Spleen (tissue), 11 donors: ENCODE measurements at regions not wholly inside any gene's neighbourhood (a gene's known extent, or its start where the extent isn't known, plus 50 kb on each side); places are given as distances from the start of the nearest gene placed in this dataset.
"Not testable (repeated sequence)": the region's sequence is repeated elsewhere in the genome, so short reads cannot be mapped to it uniquely, and the experiment has no call there.

Source experiments
- DNase-seq: peaks from one replicate; pipeline ENCODE4 v3.0.0-alpha.2; 2020
- H3K27ac ChIP-seq, 8 donors: fragments of 200-600 bp; sonication (generic) in 7 of 8; 1 replicate in 4 of 8; 2 replicates in 4 of 8; pipeline versions ENCODE4 v1.5.0 to v1.8.0; 2016 to 2021; ENCODE audit warnings: inconsistent platforms in 4 of 8, mild to moderate bottlenecking in 4 of 8, moderate library complexity in 1 of 8
- H3K27me3 ChIP-seq, 7 donors: fragments of 200-600 bp; sonication (generic) in 6 of 7; replicated peaks in 1 of 7; 1 replicate in 4 of 7; 2 replicates in 3 of 7; pipeline versions ENCODE4 v1.5.0 to v1.8.0; 2016 to 2021; ENCODE audit warnings: inconsistent platforms in 3 of 7, mild to moderate bottlenecking in 1 of 7
- H3K36me3 ChIP-seq, 6 donors: fragments of 200-600 bp; sonication (generic) in 5 of 6; 1 replicate in 4 of 6; 2 replicates in 2 of 6; pipeline versions ENCODE4 v1.5.0 to v1.8.0; 2016 to 2021; ENCODE audit warnings: inconsistent platforms in 2 of 6
- H3K4me1 ChIP-seq, 6 donors: fragments of 200-600 bp; sonication (generic) in 5 of 6; 1 replicate in 3 of 6; 2 replicates in 3 of 6; pipeline versions ENCODE4 v1.5.0 to v1.8.0; 2016 to 2021; ENCODE audit warnings: inconsistent platforms in 3 of 6
- H3K4me3 ChIP-seq, 8 donors: fragments of 200-600 bp; sonication (generic) in 7 of 8; 1 replicate in 4 of 8; 2 replicates in 4 of 8; pipeline versions ENCODE4 v1.5.0 to v1.8.0; 2016 to 2021; ENCODE audit warnings: inconsistent platforms in 4 of 8, mild to moderate bottlenecking in 4 of 8, moderate library complexity in 2 of 8
- H3K9me3 ChIP-seq, 8 donors: fragments of 200-600 bp; sonication (generic) in 7 of 8; 1 replicate in 4 of 8; 2 replicates in 4 of 8; pipeline versions ENCODE4 v1.5.0 to v1.8.0; 2016 to 2021; ENCODE audit warnings: inconsistent platforms in 4 of 8
- CTCF ChIP-seq, 11 experiments: fragments of 200-600 bp in 7 of 11; fragments of 450-650 bp in 4 of 11; sonication (generic) in 4 of 11; IDR thresholded peaks in 8 of 11; conservative IDR thresholded peaks in 3 of 11; 1 replicate in 7 of 11; 2 replicates in 4 of 11; pipeline versions ENCODE4 v1.4.0 to v1.8.0; 2016 to 2021; ENCODE audit warnings: antibody characterized with exemption in 11 of 11, inconsistent platforms in 4 of 11, mild to moderate bottlenecking in 1 of 11
- POLR2A ChIP-seq, 3 donors: fragments of 450-650 bp; IDR thresholded peaks; one replicate each; pipeline ENCODE4 v1.5.1; 2017; ENCODE audit warnings: antibody characterized with exemption in 3 of 3, mild to moderate bottlenecking in 1 of 3
- POLR2AphosphoS5 ChIP-seq, 3 donors: sonication (generic); formaldehyde crosslinking; IDR thresholded peaks; one replicate each; pipeline ENCODE4 v1.5.1; 2017; ENCODE audit warnings: antibody characterized with exemption in 3 of 3
- WGBS, 5 donors: extraction: QIAGEN DNeasy Blood & Tissue Kit in 3 of 5; methylation state at CpG; one replicate each; pipeline versions ENCODE4 v1.1.5 to v1.1.7; 2013 to 2018; 5-methylcytosine and 5-hydroxymethylcytosine counted together
- intact Hi-C: fragments of 100-400 bp; cut with DNase I; formaldehyde crosslinking; loops from one replicate; pipeline ENCODE4 v1.15.0; 2023; ENCODE audit warnings: low total_unique reads
- donor health status: healthy with polysubstance abuse.
- donor health status: DM: no; HTN: no; CAD: no; lungs with moderate emphysema.
- donor health status: DM: no; HTN: no; CAD: no.
- donor health status: Bipolar disorder and iron deficiency.
- donor health status: healthy.
- donor health status: DM: no; HTN: no; CAD: no.
- donor health status: DM: yes; HTN: yes; CAD: no.

GRCh38 chr2:13401312-13401711 is 684.6 kb downstream of the TRIB2 start:
- intact Hi-C loops, result no loop called here

GRCh38 chr2:13413989-13414388 is 697.3 kb downstream of the TRIB2 start:
- Histone ChIP-seq H3K36me3 (no peaks in the 10 kb centered on the region), H3K27me3 (no peaks in the 10 kb centered on the region), H3K4me3 (no peak overlapping the region), H3K27ac (no peak overlapping the region), H3K4me1 (no peaks in the 10 kb centered on the region), H3K9me3 (peaks cover 0 to 37% (median 22%) of the 10 kb centered on the region in 8 donors)
- TF ChIP-seq POLR2A (IDR thresholded peaks at IDR 0.05) (no peak), POLR2AphosphoS5 (IDR thresholded peaks at IDR 0.05) (no peak), CTCF (IDR thresholded peaks at IDR 0.05 in 8 of 11, conservative IDR thresholded peaks at IDR 0.05 in 3 of 11) (no peak)
- no peak for DNase-seq
- intact Hi-C loops, result no loop called here
- WGBS, 5 donors, result 78 to 94% (median 88%) methylated on average over 1 of the region's 1 CpG

More at GRCh38 chr2:13401312-13401711, 684.6 kb downstream of the TRIB2 start:
- Histone ChIP-seq H3K4me1 (no peaks in the 10 kb centered on the region), H3K27ac (no peak overlapping the region), H3K4me3 (no peak overlapping the region), H3K27me3 (no peaks in the 10 kb centered on the region), H3K9me3 (peaks cover 0 to 30% (median 12%) of the 10 kb centered on the region in 8 donors), H3K36me3 (no peaks in the 10 kb centered on the region)
- DNase-seq, result no peak
- TF ChIP-seq POLR2AphosphoS5 (IDR thresholded peaks at IDR 0.05) (no peak), CTCF (IDR thresholded peaks at IDR 0.05 in 8 of 11, conservative IDR thresholded peaks at IDR 0.05 in 3 of 11) (no peak), POLR2A (IDR thresholded peaks at IDR 0.05) (no peak)
- 59 to 77% (median 61%) methylated on average over 2 of the region's 2 CpGs for WGBS, 5 donors

GRCh38 chr2:13414897-13415296 is 698.2 kb downstream of the TRIB2 start:
- intact Hi-C loops, result no loop called here
- no peaks in the 10 kb centered on the region for H3K4me1 ChIP-seq
- peaks cover 0 to 37% (median 22%) of the 10 kb centered on the region in 8 donors for H3K9me3 ChIP-seq
- 20 to 45% (median 38%) methylated on average over 2 of the region's 2 CpGs for WGBS, 5 donors
- H3K4me3 ChIP-seq, result no peak overlapping the region
- no peak overlapping the region for H3K27ac ChIP-seq
- no peaks in the 10 kb centered on the region for H3K36me3 ChIP-seq
- no peaks in the 10 kb centered on the region for H3K27me3 ChIP-seq
- no peak for TF ChIP-seq POLR2AphosphoS5 (IDR thresholded peaks at IDR 0.05)
- no peak for TF ChIP-seq CTCF (IDR thresholded peaks at IDR 0.05 in 8 of 11, conservative IDR thresholded peaks at IDR 0.05 in 3 of 11)
- TF ChIP-seq POLR2A (IDR thresholded peaks at IDR 0.05), result no peak
- DNase-seq, result no peak

GRCh38 chr2:13433954-13434353 is 717.2 kb downstream of the TRIB2 start:
- H3K27me3 ChIP-seq, result no peaks in the 10 kb centered on the region
- DNase-seq, result no peak
- peaks cover 0 to 9% (median 0%) of the 10 kb centered on the region in 8 donors for H3K9me3 ChIP-seq
- H3K4me1 ChIP-seq, result no peaks in the 10 kb centered on the region
- H3K4me3 ChIP-seq, result no peak overlapping the region
- 90 to 93% (median 91%) methylated on average over 7 of the region's 7 CpGs for WGBS, 5 donors
- H3K27ac ChIP-seq, result no peak overlapping the region
- TF ChIP-seq CTCF (IDR thresholded peaks at IDR 0.05 in 8 of 11, conservative IDR thresholded peaks at IDR 0.05 in 3 of 11) (no peak), POLR2AphosphoS5 (IDR thresholded peaks at IDR 0.05) (no peak), POLR2A (IDR thresholded peaks at IDR 0.05) (no peak)
- intact Hi-C loops, result no loop called here
- H3K36me3 ChIP-seq, result no peaks in the 10 kb centered on the region

- H3K27ac ChIP-seq, H3K4me1 ChIP-seq, H3K9me3 ChIP-seq, H3K36me3 ChIP-seq, H3K4me3 ChIP-seq, DNase-seq, H3K27me3 ChIP-seq, intact Hi-C loops: not testable (repeated sequence)
- 46 to 62% (median 57%) methylated on average over 4 of the region's 4 CpGs for WGBS, 5 donors
Observed at GRCh38 chr2:13443554-13444261, 727.0 kb downstream of the TRIB2 start.
